GM18508 (cell line): ENCODE measurements at regions not wholly inside any gene's neighbourhood (a gene's known extent, or its start where the extent isn't known, plus 50 kb on each side); places are given as distances from the start of the nearest gene placed in this dataset.
"Not testable (repeated sequence)": the region's sequence is repeated elsewhere in the genome, so short reads cannot be mapped to it uniquely, and the experiment has no call there.

Source experiments
- ATAC-seq: cut with Tn5 transposase; IDR thresholded peaks from one replicate; pipeline ENCODE4 v1.9.1; 2021; ENCODE audit warnings: moderate number of reproducible peaks; ENCODE audit not compliant: insufficient read depth, unreplicated experiment

- no peak for ATAC-seq
Measured at GRCh38 chr15:69552057-69552815, 99.6 kb downstream of the RPLP1 start.

- no peak for ATAC-seq
Measured at GRCh38 chr15:69553686-69554085, 101.1 kb downstream of the RPLP1 start.

GRCh38 chr15:69554279-69554961 is 101.8 kb downstream of the RPLP1 start:
- ATAC-seq, result no peak

- ATAC-seq, result no peak
Measured at GRCh38 chr15:69555080-69555479, 102.5 kb downstream of the RPLP1 start.

- ATAC-seq, result no peak
Measured at GRCh38 chr15:69556344-69556743, 103.7 kb downstream of the RPLP1 start.

- no peak for ATAC-seq
Measured at GRCh38 chr15:69557020-69557706, 104.5 kb downstream of the RPLP1 start.

- ATAC-seq, result no peak
Measured at GRCh38 chr15:69557707-69558409, 105.2 kb downstream of the RPLP1 start.

- no peak for ATAC-seq
Measured at GRCh38 chr15:69559440-69560190, 107.0 kb downstream of the RPLP1 start.

GRCh38 chr15:69561071-69561784 is 108.6 kb downstream of the RPLP1 start:
- no peak for ATAC-seq

- ATAC-seq, result no peak
Measured at GRCh38 chr15:69562116-69562515, 109.5 kb downstream of the RPLP1 start.

- no peak for ATAC-seq
Measured at GRCh38 chr15:69562564-69562963, 109.9 kb downstream of the RPLP1 start.

- ATAC-seq, result no peak
Measured at GRCh38 chr15:69565066-69565655, 112.5 kb downstream of the RPLP1 start.

GRCh38 chr15:69567238-69567760 is 114.7 kb downstream of the RPLP1 start:
- ATAC-seq, result not testable (repeated sequence)

GRCh38 chr15:69568173-69569009 is 115.8 kb downstream of the RPLP1 start:
- no peak for ATAC-seq

GRCh38 chr15:69570454-69570853 is 117.8 kb downstream of the RPLP1 start:
- no peak for ATAC-seq

- ATAC-seq, result no peak
Measured at GRCh38 chr15:69570997-69571396, 118.4 kb downstream of the RPLP1 start.

- ATAC-seq, result not testable (repeated sequence)
Measured at GRCh38 chr15:69573278-69573677, 120.7 kb downstream of the RPLP1 start.
